ENCODE measurements at regions not wholly inside any gene's neighbourhood (a gene's known extent, or its start where the extent isn't known, plus 50 kb on each side); places are given as distances from the start of the nearest gene placed in this dataset.

- Histone ChIP-seq H3K36me3 (no peaks in the 10 kb centered on the region), H3K4me1 (ENCODE audit: low read depth) (no peaks in the 10 kb centered on the region), H3K27me3 (no peaks in the 10 kb centered on the region), H3K27ac (no peak overlapping the region), H3K4me3 (no peak overlapping the region), H3K9me3 (ENCODE audit: low read depth) (no peaks in the 10 kb centered on the region)
- peak in 1 of 2 donors; percentile 43 for DNase-seq (ENCODE audit: low read depth in 1 of 2, low spot score in 1 of 2)
- TF ChIP-seq CTCF (IDR thresholded peaks at IDR 0.05; ENCODE audit: low read depth, low read length) = no peak
These were observed 427.4 kb upstream of the JAG1 start for GRCh38 chr20:11101243-11101642.

DNA sequence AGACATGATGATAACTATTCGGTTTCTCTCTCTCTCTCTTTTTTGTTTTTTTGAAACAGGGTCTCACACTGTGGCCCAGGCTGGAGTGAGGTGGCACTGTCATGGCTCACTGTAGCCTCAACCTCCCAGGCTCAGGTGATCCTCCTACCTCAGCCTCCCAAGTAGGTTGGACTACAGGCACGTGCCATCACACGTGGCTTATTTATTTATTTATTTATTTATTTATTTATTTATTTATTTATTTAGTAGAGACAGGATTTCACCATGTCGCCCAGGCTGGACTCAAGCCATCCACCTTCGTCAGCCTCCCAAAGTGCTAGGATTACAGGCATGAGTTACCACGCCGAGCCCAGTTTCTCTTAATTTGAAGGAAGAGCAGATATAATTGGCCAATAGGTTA is 427.9 kb upstream of the JAG1 start:
- Histone ChIP-seq H3K4me3 (no peak overlapping the region), H3K9me3 (ENCODE audit: low read depth) (no peaks in the 10 kb centered on the region), H3K27me3 (no peaks in the 10 kb centered on the region), H3K36me3 (no peaks in the 10 kb centered on the region), H3K27ac (no peak overlapping the region), H3K4me1 (ENCODE audit: low read depth) (no peaks in the 10 kb centered on the region)
- TF ChIP-seq CTCF (IDR thresholded peaks at IDR 0.05; ENCODE audit: low read depth, low read length) = no peak
- no peak for DNase-seq (ENCODE audit: low read depth in 1 of 2, low spot score in 1 of 2)

GRCh38 chr20:11103866-11104265 is 430.1 kb upstream of the JAG1 start:
- DNase-seq (ENCODE audit: low read depth in 1 of 2, low spot score in 1 of 2) = peak in 1 of 2 donors; percentile 77
- Histone ChIP-seq H3K9me3 (ENCODE audit: low read depth) (no peaks in the 10 kb centered on the region), H3K4me3 (no peak overlapping the region), H3K27ac (no peak overlapping the region), H3K36me3 (no peaks in the 10 kb centered on the region), H3K27me3 (no peaks in the 10 kb centered on the region), H3K4me1 (ENCODE audit: low read depth) (peaks cover 5% of the 10 kb centered on the region)
- TF ChIP-seq CTCF (IDR thresholded peaks at IDR 0.05; ENCODE audit: low read depth, low read length) = no peak

DNA sequence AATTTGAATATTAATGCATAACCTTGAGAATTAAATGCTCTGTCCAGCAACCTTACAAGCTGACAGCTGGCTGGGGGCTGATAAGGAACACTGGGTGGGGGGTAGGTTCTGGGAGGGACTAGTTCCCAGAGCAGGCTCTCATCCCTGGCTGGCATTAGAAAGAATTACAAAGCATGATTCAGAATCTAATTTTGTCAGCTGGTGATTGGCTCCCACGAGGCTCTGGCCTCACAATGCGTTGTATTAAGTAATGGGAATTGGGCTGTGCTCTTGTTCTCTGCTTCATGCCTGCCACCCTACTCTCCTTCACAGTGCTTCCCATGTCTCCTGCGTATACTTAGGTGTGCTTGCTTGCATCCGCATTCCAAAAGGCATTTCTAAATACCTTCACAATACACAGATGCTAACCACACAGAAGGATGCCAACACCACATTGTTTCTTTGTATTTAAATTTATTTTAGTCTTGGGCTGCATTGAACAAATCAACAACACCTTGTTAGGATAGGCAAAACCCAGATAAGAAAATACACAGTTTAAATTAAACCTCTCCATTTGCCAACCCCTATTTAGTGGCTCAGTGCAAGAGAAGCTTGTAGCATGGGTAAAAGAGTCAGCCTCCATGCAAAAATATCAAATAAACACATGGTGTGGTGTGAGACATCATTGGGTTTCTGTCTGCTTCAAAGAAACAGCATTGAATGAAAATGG is 434.5 kb upstream of the JAG1 start:
- no peak overlapping the region for H3K4me3 ChIP-seq
- H3K27ac ChIP-seq = no peak overlapping the region
- DNase-seq (ENCODE audit: low read depth in 1 of 2, low spot score in 1 of 2) = peak; percentile 21 to 66
- no peaks in the 10 kb centered on the region for H3K36me3 ChIP-seq
- no peaks in the 10 kb centered on the region for H3K9me3 ChIP-seq (ENCODE audit: low read depth)
- TF ChIP-seq CTCF (IDR thresholded peaks at IDR 0.05; ENCODE audit: low read depth, low read length) = no peak
- no peaks in the 10 kb centered on the region for H3K27me3 ChIP-seq
- peaks cover 5% of the 10 kb centered on the region for H3K4me1 ChIP-seq (ENCODE audit: low read depth)

DNA sequence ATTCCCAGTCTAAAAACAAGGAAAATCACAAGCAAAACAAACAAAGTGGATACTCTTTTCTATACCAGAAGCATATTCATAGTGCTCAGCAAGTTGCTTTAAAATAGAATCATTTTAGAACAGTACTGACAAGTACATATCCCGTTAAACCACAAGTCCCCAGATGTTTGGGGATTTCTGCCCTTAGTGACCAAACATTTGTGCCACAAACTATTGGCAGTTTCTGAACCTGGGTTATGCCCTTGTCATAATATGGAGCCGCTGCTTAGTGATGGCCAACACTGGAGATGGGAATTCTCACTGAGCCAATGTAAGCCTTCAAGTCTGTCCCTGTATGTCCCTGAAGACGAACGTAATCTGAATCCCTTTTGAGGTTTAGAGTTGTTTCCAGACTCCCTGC is 436.7 kb upstream of the JAG1 start:
- Histone ChIP-seq H3K27ac (no peak overlapping the region), H3K4me1 (ENCODE audit: low read depth) (peaks cover 5% of the 10 kb centered on the region), H3K4me3 (no peak overlapping the region), H3K27me3 (no peaks in the 10 kb centered on the region), H3K9me3 (ENCODE audit: low read depth) (no peaks in the 10 kb centered on the region), H3K36me3 (no peaks in the 10 kb centered on the region)
- no peak for DNase-seq (ENCODE audit: low read depth in 1 of 2, low spot score in 1 of 2)
- no peak for TF ChIP-seq CTCF (IDR thresholded peaks at IDR 0.05; ENCODE audit: low read depth, low read length)
